Activated T-cell treated with anti-CD3 and anti-CD28 coated beads, Interleukin-2, amount 50 U/mL, for 1 hour (primary cell): ENCODE measurements at regions not wholly inside any gene's neighbourhood (a gene's known extent, or its start where the extent isn't known, plus 50 kb on each side); places are given as distances from the start of the nearest gene placed in this dataset.

ENCODE experiments used
- DNase-seq: peaks from one replicate; pipeline ENCODE4 v3.0.0-alpha.2; 2020

- no peak for DNase-seq
Measured at GRCh38 chr5:1942158-1942557, 59.4 kb upstream of the IRX4 start.

DNA sequence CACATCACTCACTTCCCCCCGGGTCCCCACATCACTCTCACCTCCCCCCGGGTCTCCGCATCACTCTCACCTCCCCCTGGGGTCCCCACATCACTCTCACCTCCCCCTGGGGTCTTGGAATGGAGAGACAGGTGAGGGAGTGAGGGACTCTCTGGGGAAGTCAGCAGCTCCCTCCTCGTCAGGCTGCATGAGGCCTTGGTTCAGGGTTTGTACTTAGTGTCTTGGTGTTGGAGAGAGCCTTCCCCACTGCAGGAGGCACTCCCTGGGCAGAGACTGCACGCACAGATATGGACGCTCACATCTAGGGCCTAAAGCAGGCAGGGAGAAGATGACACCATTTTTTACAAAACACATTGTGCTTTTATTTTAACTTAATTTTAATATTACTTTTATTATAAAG lies 56.5 kb upstream of the IRX4 start:
- no peak for DNase-seq

DNA sequence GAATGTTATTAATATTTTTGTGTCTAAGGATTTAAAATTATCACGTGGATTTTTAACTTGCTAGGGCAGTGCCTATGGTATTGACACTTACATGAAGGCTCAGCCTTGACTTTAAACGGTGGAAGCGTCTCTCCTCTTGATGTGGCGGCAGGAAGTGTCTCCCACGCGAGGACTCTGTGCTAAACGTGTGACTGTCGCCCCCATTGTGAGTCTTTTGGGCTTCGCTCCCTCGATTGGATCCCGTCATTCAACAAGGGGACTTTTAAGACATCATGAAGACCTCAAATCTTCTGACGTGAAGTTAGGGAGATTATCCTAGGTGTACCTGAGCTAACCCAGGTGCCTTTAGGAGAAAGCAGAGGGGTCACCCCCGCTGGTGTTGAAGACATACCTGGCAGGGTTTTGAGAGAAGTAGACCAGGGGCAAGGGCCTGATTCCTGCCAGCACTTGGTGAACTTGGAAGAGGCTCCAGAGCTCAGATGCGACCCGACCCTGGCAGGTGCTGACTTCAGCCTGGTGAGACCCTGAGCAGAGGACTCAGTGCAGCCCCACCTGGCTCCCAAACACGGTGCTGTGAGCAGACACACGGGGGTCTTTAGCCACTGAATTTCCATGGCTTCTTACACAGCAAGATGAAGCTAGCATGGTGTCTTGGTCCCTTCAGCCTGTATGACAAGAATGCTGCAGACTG lies 55.7 kb upstream of the IRX4 start:
- DNase-seq, result no peak

DNA sequence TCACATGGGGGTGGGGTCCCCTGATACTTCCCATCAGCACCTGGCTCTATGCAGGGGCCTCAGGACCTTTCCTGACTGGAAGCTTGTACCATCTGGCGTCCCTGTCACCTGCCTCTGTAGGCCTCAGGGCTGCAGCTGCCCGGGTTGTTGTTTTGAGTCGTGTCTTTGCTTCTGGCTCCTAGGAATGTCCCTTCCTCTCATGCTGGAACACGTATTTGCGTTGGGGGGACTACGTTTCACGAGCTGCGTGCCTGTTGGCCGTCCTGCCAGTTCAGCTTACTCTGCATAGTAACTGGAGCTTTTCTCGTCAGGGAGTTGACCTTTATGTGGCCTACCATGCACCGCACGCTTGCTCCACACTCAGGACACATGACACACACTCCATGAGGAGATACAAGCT lies 54.9 kb upstream of the IRX4 start:
- DNase-seq, result no peak

DNA sequence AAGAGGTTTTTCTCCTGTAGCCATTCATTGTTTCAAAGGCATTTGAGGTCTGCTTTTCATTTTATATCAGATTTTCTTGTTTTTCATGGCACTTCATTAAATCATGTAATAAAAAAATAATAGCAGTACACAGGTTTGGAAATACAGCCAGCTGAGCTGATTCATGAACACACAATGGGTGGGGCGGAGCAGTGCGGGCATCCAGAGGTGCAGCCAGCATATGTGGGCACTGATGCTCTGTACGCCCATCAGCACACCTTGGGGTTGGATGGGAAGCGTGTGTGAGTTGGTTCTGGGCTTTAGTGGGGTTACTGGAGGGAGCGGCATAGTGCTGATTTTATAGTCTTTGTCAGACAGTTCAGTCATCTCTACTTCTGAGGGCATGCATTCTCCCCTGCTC lies 54.2 kb upstream of the IRX4 start:
- no peak for DNase-seq

- no peak for DNase-seq
Measured at GRCh38 chr5:1936413-1936812, 53.7 kb upstream of the IRX4 start.

DNA sequence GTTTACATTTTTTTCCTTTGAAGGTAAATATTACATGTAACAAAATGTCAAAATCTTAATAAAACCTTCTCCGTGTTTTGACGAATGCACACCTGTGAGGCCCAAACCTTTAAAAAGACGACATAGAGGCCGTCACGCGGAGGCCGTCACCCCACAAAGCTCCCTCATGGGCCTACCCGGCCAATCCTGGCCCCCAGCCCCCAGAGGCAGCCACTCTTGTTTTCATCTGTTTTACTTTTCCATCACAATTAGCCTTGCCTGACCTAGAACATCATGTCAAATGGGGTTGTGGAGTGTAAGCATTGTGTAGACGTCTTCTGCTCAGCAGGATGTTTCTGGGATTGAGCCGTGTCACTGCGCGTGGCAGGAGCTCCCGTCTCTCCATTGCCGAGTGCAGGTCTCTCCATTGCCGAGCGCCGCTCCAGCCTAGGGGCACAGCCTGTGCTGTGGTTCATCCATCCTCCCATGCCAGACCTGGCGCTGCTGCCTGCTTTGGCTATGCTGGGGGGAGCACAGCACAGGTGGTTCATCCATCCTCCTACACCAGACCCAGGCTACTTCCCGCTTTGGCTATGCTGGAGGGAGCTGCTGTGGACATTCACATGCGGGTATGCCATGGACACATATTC lies 52.2 kb upstream of the IRX4 start:
- DNase-seq, result no peak

GRCh38 chr5:1934056-1934394 lies 51.3 kb upstream of the IRX4 start:
- DNase-seq, result no peak

- no peak for DNase-seq
Measured at GRCh38 chr5:1933364-1934055, 50.8 kb upstream of the IRX4 start.
